Activated CD4-positive, alpha-beta T cell treated with anti-CD3 and anti-CD28 coated beads, Interleukin-2, amount 10 ng/mL, durations not matched to agents 7 days and 5 days (primary cell): ENCODE measurements at regions not wholly inside any gene's neighbourhood (a gene's known extent, or its start where the extent isn't known, plus 50 kb on each side); places are given as distances from the start of the nearest gene placed in this dataset.

ENCODE experiments used
- CTCF ChIA-PET: fragments of 350-600 bp; sonication (Branson Sonifier 250); formaldehyde crosslinking; loops from one replicate; lab custom pipeline; 2021; ENCODE audit warnings: antibody characterized with exemption; lab: Charles Lee
- POLR2A ChIA-PET: fragments of 350-600 bp; sonication (Branson Sonifier 250); formaldehyde crosslinking; loops from one replicate; lab custom pipeline; 2021; ENCODE audit warnings: antibody characterized with exemption; lab: Charles Lee
- DNase-seq: peaks from one replicate; pipeline ENCODE4 v3.0.0-alpha.2; 2020
- H3K27ac Mint-ChIP-seq: one replicate; pipeline ENCODE4 v1.8.0; 2021; ENCODE audit warnings: mild to moderate bottlenecking, moderate library complexity, mixed read lengths
- H3K27me3 Mint-ChIP-seq: one replicate; pipeline ENCODE4 v1.8.0; 2021; ENCODE audit warnings: mixed read lengths
- H3K36me3 Mint-ChIP-seq: one replicate; pipeline ENCODE4 v1.8.0; 2021; ENCODE audit warnings: low read depth, mixed read lengths
- H3K4me1 Mint-ChIP-seq: one replicate; pipeline ENCODE4 v1.8.0; 2021; ENCODE audit warnings: mixed read lengths
- H3K4me3 Mint-ChIP-seq: one replicate; pipeline ENCODE4 v1.8.0; 2021; ENCODE audit warnings: mild to moderate bottlenecking, moderate library complexity, mixed read lengths
- H3K9me3 Mint-ChIP-seq: one replicate; pipeline ENCODE4 v1.8.0; 2021; ENCODE audit warnings: mixed read lengths

DNA sequence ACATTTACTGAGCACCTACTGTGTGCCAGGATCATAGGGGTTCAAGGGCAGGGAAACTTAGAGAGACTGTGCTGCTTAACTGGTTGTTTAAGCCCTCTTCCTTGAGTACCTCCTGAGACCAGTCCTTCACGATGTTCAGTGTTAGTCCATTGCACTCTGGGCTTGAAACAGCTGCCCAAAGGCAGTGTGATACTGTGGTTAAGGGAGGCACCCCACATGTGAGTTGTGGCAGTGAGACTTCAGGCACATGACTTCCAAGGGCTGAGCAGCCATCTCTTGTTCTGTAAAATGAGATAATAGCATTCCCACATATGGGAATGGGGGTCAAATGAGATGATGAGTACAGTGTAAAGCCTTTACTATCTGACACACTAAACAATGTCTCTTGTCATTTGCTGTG is 75.1 kb downstream of the LINGO1 start:
- Mint-ChIP-seq H3K36me3 (no peaks in the 10 kb centered on the region), H3K9me3 (no peaks in the 10 kb centered on the region), H3K27me3 (no peaks in the 10 kb centered on the region), H3K27ac (no peak overlapping the region), H3K4me1 (no peaks in the 10 kb centered on the region), H3K4me3 (no peak overlapping the region)
- no peak for DNase-seq
- POLR2A ChIA-PET, result no interaction called here
- CTCF ChIA-PET, result no interaction called here

GRCh38 chr15:77557144-77557543 is 75.6 kb downstream of the LINGO1 start:
- ChIA-PET CTCF (no interaction called here), POLR2A (no interaction called here)
- Mint-ChIP-seq H3K4me1 (no peaks in the 10 kb centered on the region), H3K27ac (no peak overlapping the region), H3K36me3 (no peaks in the 10 kb centered on the region), H3K4me3 (no peak overlapping the region), H3K9me3 (no peaks in the 10 kb centered on the region), H3K27me3 (no peaks in the 10 kb centered on the region)
- DNase-seq, result no peak

DNA sequence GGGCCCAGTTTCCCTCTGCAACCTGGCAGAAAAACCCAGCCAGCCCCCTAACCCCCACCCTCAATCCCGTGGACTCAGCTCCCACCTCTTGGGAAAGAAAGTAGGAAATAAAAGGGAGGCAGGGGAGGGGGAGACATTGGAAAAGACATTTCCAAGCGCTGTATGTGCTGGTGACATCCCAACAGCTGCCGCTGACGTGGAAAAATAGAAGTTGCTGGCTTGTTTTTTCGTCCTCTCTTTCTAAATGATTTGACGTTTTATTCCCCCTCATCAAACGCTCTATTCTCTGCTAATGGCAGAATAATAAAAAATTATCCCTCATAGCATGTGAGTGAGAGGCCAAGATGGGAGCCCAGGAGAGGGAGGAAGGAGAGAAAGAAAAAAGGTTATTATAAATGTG is 76.1 kb downstream of the LINGO1 start:
- POLR2A ChIA-PET, result no interaction called here
- Mint-ChIP-seq H3K4me1 (no peaks in the 10 kb centered on the region), H3K36me3 (no peaks in the 10 kb centered on the region), H3K4me3 (no peak overlapping the region), H3K27me3 (no peaks in the 10 kb centered on the region), H3K9me3 (no peaks in the 10 kb centered on the region), H3K27ac (no peak overlapping the region)
- CTCF ChIA-PET, result no interaction called here
- no peak for DNase-seq

DNA sequence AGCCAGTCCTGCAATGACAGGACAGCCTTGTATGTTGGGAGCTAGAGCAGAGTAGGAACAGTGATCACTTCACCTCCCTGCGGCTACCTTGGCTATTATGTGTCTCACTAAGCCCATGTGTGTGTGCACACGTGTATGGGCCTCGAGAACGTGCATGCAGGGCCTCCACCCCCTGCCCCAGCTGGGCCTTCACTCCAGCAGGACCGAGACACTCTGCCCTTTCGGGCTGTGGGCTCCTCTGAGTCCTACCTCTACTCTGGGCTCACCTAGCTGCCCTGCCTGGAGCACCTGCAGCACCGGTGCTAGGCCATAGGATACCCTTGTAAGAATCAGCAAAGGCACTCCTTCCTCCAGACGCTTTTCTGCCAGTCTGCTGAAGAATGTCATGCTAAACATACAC is 77.5 kb downstream of the LINGO1 start:
- CTCF ChIA-PET, result interaction anchor here (1.6 kb wide), 1 partner anchor 12 kb away, joined by 5 read pairs; no protein-coding TSS in a partner anchor
- no peak overlapping the region for H3K27ac Mint-ChIP-seq
- H3K36me3 Mint-ChIP-seq, result no peaks in the 10 kb centered on the region
- no peak for DNase-seq
- POLR2A ChIA-PET, result no interaction called here
- no peaks in the 10 kb centered on the region for H3K9me3 Mint-ChIP-seq
- no peak overlapping the region for H3K4me3 Mint-ChIP-seq
- no peaks in the 10 kb centered on the region for H3K27me3 Mint-ChIP-seq
- no peaks in the 10 kb centered on the region for H3K4me1 Mint-ChIP-seq

DNA sequence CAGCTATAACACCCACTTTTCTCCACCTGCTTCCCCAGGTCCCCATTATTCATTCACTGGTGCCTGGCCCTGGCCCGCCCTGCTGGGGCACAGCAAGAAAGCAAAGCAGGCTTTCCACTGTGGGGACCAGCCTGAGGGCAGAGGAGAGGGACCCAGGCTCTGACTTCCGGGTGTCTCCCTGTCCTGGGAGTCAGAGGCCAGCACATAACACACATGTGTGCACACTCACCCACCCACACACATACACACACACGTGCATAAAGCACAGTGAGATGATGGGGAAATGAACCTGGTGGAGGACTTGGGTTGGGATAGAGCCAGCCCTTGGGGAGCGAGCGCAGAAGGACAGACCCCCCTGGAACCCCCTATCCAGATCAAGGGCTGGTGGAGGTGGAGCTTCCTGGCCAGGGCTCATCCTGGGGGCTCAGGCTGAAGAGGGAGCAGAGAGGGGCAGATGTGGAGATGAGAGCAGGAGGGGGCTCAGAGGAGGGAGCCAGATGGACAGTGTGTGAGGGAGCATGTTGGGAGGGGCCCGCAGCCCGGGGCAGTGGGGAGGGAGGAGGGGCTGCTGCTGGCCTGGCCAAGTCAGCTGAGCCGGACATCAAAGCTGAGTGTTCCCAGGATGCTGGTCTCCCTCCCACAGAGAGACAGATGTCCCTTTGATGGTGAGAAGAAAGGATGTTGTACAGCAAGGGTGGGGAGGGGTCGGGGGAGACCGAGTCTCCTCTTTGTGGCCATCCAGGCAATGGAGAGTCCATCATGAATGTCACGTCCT is 78.2 kb downstream of the LINGO1 start:
- H3K27me3 Mint-ChIP-seq, result no peaks in the 10 kb centered on the region
- H3K4me3 Mint-ChIP-seq, result no peak overlapping the region
- ChIA-PET POLR2A (no interaction called here), CTCF (interaction anchor here (1.6 kb wide), 1 partner anchor 11 kb away, joined by 5 read pairs; no protein-coding TSS in a partner anchor)
- DNase-seq, result no peak
- no peaks in the 10 kb centered on the region for H3K4me1 Mint-ChIP-seq
- H3K36me3 Mint-ChIP-seq, result no peaks in the 10 kb centered on the region
- no peaks in the 10 kb centered on the region for H3K9me3 Mint-ChIP-seq
- H3K27ac Mint-ChIP-seq, result no peak overlapping the region

GRCh38 chr15:77553695-77554094 is 79.0 kb downstream of the LINGO1 start:
- H3K27me3 Mint-ChIP-seq, result no peaks in the 10 kb centered on the region
- no peak overlapping the region for H3K27ac Mint-ChIP-seq
- ChIA-PET CTCF (no interaction called here), POLR2A (no interaction called here)
- H3K4me1 Mint-ChIP-seq, result no peaks in the 10 kb centered on the region
- H3K4me3 Mint-ChIP-seq, result no peak overlapping the region
- DNase-seq, result no peak
- no peaks in the 10 kb centered on the region for H3K9me3 Mint-ChIP-seq
- H3K36me3 Mint-ChIP-seq, result no peaks in the 10 kb centered on the region

DNA sequence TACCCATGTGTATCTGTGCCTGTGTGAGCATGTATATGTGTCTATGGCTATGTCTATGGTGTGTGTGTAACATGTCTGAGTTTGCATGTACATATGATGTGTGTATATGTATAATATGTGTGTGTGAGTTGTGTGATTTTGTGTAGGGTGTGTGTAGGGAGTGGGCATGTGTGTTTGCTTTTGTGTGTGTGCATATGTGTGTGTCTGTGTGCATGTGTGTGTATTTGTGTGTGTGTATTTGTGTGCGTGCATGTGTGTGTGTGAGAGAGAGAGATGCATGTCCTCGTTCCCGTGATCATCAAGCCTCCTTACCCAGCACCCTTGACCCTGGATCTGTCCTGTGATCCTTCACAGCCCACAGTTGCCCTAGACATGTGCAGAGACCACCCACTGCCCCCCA is 79.5 kb downstream of the LINGO1 start:
- no peak overlapping the region for H3K27ac Mint-ChIP-seq
- no peaks in the 10 kb centered on the region for H3K9me3 Mint-ChIP-seq
- POLR2A ChIA-PET, result no interaction called here
- DNase-seq, result no peak
- CTCF ChIA-PET, result no interaction called here
- no peak overlapping the region for H3K4me3 Mint-ChIP-seq
- no peaks in the 10 kb centered on the region for H3K4me1 Mint-ChIP-seq
- H3K36me3 Mint-ChIP-seq, result no peaks in the 10 kb centered on the region
- H3K27me3 Mint-ChIP-seq, result no peaks in the 10 kb centered on the region

- Mint-ChIP-seq H3K4me1 (no peaks in the 10 kb centered on the region), H3K4me3 (no peak overlapping the region), H3K27ac (no peak overlapping the region), H3K27me3 (no peaks in the 10 kb centered on the region), H3K36me3 (no peaks in the 10 kb centered on the region), H3K9me3 (no peaks in the 10 kb centered on the region)
- DNase-seq, result no peak
- ChIA-PET CTCF (interaction anchor here (1.4 kb wide), 1 partner anchor 9 kb away, joined by 5 read pairs; no protein-coding TSS in a partner anchor), POLR2A (no interaction called here)
Observed at GRCh38 chr15:77552066-77552465, 80.6 kb downstream of the LINGO1 start.

- Mint-ChIP-seq H3K36me3 (no peaks in the 10 kb centered on the region), H3K27me3 (peaks cover under 1% of the 10 kb centered on the region), H3K27ac (no peak overlapping the region), H3K4me3 (no peak overlapping the region), H3K9me3 (no peaks in the 10 kb centered on the region), H3K4me1 (no peaks in the 10 kb centered on the region)
- CTCF ChIA-PET, result interaction anchor here (1.3 kb wide), 1 partner anchor 12 kb away, joined by 4 read pairs; no protein-coding TSS in a partner anchor
- no peak for DNase-seq
- POLR2A ChIA-PET, result interaction anchor here (0.5 kb wide), 1 partner anchor 333 kb away, joined by 12 read pairs; no protein-coding TSS in a partner anchor
Observed at GRCh38 chr15:77550301-77551251, 82.1 kb downstream of the LINGO1 start.

DNA sequence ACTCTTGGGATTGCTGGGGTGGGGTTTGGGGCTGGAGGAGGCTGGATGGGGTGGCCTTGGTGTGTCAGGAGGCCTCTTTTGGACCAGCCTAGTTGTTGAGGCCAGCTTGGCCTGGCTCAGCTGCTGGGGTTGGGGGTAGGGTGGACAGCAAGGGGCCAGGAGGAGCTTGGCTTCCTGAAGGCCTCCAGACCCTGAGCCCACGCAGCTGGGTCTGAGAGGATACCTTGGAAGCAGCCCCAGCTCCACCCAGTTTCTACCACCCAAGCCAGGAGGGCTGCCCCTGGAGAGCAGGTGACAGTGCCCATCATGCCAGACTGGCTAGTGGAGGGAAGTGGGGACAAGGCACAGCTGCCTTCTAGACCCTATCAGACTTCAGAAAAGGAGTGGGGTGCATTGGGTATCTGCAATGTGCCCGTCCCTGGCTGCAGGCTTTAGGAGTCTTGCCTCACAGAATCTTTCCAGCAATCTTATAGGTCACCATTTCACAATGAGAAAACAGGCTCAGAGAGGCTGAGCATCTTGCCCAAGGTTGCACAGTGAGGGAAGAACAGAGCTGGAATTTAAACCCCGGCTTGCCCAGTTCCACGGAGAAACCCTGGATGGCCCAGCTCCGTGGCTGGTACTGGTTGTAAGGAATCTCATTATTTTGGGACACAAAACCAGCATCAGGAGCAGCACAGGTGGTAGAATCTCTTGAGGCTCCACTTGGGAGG is 83.0 kb downstream of the LINGO1 start:
- no peak overlapping the region for H3K27ac Mint-ChIP-seq
- H3K27me3 Mint-ChIP-seq, result peaks cover 3% of the 10 kb centered on the region
- no peaks in the 10 kb centered on the region for H3K9me3 Mint-ChIP-seq
- H3K4me3 Mint-ChIP-seq, result no peak overlapping the region
- ChIA-PET POLR2A (no interaction called here), CTCF (interaction anchor here (1.3 kb wide), 1 partner anchor 11 kb away, joined by 4 read pairs; no protein-coding TSS in a partner anchor)
- no peaks in the 10 kb centered on the region for H3K36me3 Mint-ChIP-seq
- H3K4me1 Mint-ChIP-seq, result no peaks in the 10 kb centered on the region
- DNase-seq, result no peak

DNA sequence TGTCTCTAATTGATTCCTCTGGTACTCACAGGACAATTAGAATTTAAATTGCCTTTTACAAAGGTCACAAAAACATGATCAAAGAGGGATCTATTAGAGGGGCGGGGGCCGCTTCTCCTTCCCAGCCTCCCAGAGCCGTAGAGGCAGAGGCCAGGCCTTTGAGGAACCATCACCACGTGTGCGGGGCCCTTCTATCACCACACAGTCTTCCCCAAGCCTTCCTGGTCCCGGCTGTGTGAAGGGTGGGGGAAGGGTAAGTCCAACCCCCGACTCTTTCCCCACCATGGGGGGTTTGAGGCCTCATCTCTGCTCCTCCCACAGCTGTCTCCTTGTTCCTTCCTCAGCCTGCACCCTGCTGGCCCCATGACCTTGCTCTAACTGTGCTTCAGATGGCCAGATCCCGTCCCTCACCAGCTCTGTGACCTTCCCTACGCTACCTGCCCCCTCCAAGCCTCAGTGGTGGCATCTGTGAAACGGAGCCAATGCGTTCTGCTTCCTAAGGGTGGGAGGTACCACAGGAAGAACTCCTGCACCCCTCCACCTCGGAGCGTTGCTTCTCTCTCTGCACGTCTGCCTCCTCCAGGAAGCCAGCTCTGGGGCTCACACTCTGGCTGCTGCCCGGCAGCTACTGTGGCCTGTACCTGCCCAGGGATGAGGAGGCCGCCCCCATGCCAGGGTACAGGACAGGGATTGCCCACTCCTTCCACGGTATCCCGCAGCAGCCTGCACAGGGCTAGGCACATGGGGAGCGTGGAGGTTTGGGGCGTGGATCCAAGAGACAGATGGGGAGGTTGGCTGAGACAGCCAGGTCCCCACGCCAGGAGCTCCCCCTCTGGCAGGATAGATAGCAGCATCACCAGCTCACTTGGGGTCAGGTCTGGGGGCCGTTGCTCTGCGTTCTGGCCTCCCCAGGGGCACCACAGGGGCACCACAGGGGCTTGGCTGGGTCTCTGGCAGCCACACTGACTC is 83.8 kb downstream of the LINGO1 start:
- Mint-ChIP-seq H3K27ac (no peak overlapping the region), H3K4me3 (no peak overlapping the region), H3K9me3 (no peaks in the 10 kb centered on the region), H3K4me1 (peaks cover under 1% of the 10 kb centered on the region), H3K36me3 (no peaks in the 10 kb centered on the region), H3K27me3 (peaks cover 3% of the 10 kb centered on the region)
- no peak for DNase-seq
- ChIA-PET CTCF (no interaction called here), POLR2A (no interaction called here)
